Left renal cortex interstitium (tissue), 4 donors: ENCODE measurements at regions not wholly inside any gene's neighbourhood (a gene's known extent, or its start where the extent isn't known, plus 50 kb on each side); places are given as distances from the start of the nearest gene placed in this dataset.

Experiments
- DNase-seq, 4 donors: peaks; one replicate each; pipeline ENCODE4 v3.0.0-alpha.2; 2013; ENCODE audit warnings: low read depth in 4 of 4, low spot score in 2 of 4, missing footprints in 1 of 4

- no peak for DNase-seq
Observed at GRCh38 chr3:168608926-168609325, 513.2 kb upstream of the GOLIM4 start.

DNA sequence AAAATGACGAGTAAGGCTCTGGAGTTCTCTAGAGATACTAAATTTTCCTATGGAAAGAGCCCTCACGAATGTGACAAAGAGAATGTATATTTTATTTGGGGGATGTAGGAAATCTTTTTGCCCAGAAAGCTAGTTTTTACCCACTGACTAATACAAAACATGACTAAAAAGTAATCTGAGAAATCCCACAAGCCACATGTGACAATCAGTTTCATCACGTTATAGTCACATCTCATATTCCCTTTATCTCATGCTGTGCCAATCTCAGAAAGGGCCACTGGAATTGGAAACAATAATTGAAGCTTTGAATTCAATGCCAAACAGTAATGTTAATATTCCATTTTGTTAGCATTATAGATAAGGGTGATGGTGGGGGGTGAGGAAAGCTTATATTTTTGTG is 509.0 kb upstream of the GOLIM4 start:
- DNase-seq, result no peak

- no peak for DNase-seq
Observed at GRCh38 chr3:168598250-168598649, 502.5 kb upstream of the GOLIM4 start.

DNA sequence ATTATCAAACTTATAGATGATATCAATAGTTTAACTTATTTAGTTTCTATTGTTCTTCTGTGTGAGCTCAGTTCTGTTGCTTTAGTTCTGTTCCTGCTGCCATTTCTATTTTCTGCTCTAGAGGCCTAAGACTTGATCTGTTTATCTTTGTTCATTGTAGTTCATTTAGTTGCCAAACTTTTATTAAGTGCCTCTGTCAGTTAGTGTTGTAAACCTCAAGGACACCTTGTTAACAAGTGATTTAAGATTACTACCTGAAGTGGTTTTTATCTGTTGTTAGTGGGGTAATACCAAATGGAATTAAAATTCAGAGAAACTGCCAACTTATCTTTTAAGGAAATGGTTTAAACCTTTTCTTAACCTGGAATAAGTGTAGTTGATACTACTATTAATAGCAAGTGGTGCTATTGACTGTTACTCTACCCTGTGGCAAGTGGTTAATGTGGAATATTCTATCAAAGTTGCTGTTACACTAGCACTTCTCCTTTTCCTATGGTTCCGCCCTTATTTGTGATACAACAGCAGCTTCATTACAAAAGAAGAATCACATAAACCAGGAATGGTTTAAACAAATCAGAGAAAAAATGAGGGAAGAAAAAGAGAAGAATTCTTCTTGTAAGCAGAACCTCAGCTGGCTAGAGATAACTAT is 500.6 kb upstream of the GOLIM4 start:
- DNase-seq, result no peak

- no peak for DNase-seq
Observed at GRCh38 chr3:168591587-168591986, 495.9 kb upstream of the GOLIM4 start.

GRCh38 chr3:168589376-168589775 is 493.7 kb upstream of the GOLIM4 start:
- no peak for DNase-seq

DNA sequence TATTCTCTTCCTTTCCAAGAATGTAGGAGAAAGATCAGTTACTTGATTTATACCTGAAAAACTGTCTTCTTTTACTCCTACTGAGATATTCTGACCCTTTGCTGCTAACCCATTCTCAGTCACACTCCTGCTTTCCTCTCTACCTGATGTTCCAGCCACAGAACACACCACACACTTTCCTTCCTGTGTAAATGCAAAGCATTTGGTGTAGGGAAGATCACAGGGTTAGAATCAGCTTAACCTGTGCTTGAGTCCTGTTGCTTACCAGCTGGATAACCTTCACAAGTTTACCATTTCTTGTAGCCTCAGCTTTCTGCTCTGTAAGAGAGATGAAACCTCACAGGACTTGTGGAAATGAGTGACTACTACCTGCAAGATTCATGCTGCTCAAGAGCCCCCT is 489.8 kb upstream of the GOLIM4 start:
- DNase-seq, result no peak

- DNase-seq, result no peak
Observed at GRCh38 chr3:168583977-168584376, 488.3 kb upstream of the GOLIM4 start.

DNA sequence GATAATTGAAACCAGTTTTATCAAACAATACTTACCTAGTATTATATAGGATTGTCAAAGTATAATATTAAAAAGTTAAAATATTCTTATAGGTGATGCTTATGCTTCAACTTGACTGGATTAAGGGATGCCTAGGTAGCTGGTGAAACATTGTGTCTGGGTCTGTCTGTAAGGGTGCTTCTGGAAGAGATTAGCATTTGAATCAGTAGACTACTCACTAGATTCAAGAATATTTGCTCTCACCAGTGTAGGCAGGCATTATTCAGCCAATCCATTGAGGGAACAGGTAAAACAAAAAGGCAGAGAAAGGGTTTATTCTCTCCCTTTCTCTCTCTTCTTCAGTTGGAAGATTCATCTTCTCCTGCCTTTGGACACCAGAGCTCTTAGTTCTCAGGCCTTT is 486.8 kb upstream of the GOLIM4 start:
- no peak for DNase-seq

- DNase-seq, result no peak
Observed at GRCh38 chr3:168581771-168582225, 486.1 kb upstream of the GOLIM4 start.

GRCh38 chr3:168579010-168579409 is 483.3 kb upstream of the GOLIM4 start:
- no peak for DNase-seq

GRCh38 chr3:168575750-168576149 is 480.0 kb upstream of the GOLIM4 start:
- no peak for DNase-seq

- DNase-seq, result no peak
Observed at GRCh38 chr3:168574455-168575158, 478.9 kb upstream of the GOLIM4 start.

DNA sequence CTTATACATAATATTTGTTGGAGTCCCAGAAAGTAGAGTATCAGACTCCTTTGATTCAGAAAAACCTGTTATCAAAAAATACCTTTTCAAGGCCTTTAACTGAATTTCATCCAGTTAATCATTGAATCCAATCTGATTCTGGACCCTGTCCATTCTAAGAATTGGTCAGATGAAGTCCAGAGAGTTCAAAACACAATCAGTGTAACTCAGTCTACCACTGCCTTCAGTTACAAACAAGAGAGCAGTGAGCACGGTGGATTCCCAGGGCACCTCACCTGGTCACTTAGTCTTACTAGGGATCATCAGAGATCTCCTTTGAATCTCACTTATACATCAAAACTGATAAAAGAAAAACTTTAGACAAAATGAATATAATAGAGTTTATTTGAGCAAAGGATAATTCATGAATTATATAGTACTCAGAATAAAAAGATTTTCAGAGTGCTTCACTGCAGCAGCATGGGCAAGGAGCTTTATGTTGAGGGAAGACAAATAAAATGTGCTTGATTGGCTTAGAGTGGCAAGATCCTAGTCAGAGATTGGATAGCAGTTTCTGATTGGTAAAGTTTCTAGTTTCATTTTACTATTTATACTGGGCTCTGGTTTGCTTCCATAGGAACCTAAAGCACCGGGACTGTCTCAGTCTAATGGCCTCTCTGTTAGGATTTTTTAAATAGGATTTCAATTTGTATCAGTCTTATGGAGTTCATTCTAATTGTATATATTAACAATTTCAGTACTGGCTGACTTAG is 474.9 kb upstream of the GOLIM4 start:
- DNase-seq, result no peak

- DNase-seq, result no peak
Observed at GRCh38 chr3:168558728-168559411, 463.1 kb upstream of the GOLIM4 start.

DNA sequence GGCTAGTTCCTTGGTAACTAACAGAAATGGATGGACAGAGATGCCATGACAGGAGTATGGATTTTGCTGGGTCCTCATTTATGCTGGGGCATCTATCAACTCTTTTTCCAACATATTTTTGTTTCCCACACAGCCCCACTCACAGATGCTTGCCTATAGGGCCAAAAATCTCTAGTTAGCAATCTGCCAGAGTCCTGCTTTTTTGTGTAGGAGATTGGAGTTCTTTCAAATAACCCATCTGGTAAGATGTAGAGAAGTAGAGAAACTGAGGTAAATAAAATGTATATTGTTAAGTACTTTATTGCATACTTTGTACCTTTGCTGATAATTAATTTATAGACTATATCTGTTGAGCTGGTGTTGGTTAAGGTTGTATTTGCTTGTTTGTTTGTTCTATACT is 456.5 kb upstream of the GOLIM4 start:
- no peak for DNase-seq

DNA sequence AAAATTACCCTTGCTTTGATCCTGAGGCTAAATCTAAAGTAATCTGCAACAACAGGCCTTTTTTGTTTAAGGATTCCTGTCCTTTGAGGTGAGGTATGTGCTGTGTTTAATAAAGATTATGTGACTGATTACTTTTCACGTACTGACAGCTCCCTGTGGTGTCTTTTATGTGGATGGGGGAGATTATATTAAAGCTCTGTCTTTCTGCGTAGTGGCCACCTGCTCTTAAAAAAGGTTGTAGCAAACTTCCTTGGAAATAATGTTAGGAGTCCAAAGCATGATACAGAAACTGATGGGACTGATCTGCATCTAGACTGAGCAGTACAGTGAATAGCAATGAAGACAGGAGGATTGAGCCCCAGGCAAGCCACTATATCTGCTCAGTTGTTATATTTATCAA is 453.0 kb upstream of the GOLIM4 start:
- DNase-seq, result no peak

GRCh38 chr3:168546707-168547106 is 451.0 kb upstream of the GOLIM4 start:
- DNase-seq, result no peak

GRCh38 chr3:168545591-168545990 is 449.9 kb upstream of the GOLIM4 start:
- DNase-seq, result no peak

- DNase-seq, result no peak
Observed at GRCh38 chr3:168544097-168544957, 448.6 kb upstream of the GOLIM4 start.
